GM12892 (cell line): ENCODE measurements at regions not wholly inside any gene's neighbourhood (a gene's known extent, or its start where the extent isn't known, plus 50 kb on each side); places are given as distances from the start of the nearest gene placed in this dataset.

ENCODE experiments used
- DNase-seq: peaks from one replicate; pipeline ENCODE4 v3.0.0; 2011; ENCODE audit not compliant: insufficient read length
- FAIRE-seq: peaks from 2 replicates; lab custom pipeline; 2011; peaks lifted over from hg19 to GRCh38; lab: Jason Lieb, UNC
- POLR2A ChIP-seq: IDR thresholded peaks from 2 replicates; pipeline ENCODE4 v1.6.1; 2011; ENCODE audit warnings: low read depth, low read length, control low read depth
- POLR2AphosphoS5 ChIP-seq: IDR thresholded peaks from 2 replicates; pipeline ENCODE4 v1.6.1; 2011; ENCODE audit warnings: low read depth, low read length, control low read depth
- TAF1 ChIP-seq: IDR thresholded peaks from 2 replicates; pipeline ENCODE4 v1.6.1; 2011; ENCODE audit warnings: low read depth, mild to moderate bottlenecking, control low read depth, low read length, borderline replicate concordance

DNA sequence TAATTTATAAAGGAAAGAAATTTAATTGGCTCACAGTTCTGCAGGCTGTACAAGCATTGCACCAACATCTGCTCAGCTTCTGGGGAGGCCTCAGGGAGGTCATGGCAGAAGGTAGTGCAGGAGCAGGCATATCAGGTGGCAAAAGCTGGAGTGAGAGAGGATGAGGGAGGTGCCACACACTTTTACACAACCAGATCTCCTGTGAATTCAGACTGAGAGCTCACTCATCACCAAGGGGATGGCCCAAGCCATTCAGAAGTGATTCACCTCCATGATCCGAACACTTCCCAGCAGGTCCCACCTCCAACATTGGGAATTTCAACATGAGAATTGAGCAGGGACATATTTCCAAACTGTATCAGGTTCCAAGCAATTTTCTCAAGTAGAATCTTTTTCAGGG, 84.7 kb upstream of the BRINP1 start:
- TF ChIP-seq POLR2A (no peak), TAF1 (no peak), POLR2AphosphoS5 (no peak)
- FAIRE-seq: no peak
- no peak for DNase-seq

DNA sequence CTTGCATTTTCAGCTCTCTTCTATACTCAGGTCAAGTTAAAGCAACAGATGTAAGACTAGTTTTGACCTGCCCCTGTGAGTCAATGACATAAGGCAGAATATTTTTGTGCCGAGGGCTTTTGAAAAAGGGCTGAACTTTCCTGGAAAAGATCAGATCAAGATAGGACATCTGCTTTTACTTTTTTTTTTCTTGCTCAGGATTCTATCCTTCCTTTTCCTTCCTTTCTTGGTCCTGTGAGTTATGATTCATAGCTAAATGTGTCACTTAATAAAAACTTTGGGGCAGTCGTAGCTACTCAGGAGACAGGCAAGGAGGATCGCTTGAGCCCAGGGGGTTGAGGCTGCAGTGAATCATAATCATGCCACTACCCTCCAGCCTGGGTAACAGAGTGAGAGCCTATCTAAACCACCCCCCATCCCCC, 84.3 kb upstream of the BRINP1 start:
- FAIRE-seq: no peak
- no peak for TF ChIP-seq TAF1
- no peak for DNase-seq

DNA sequence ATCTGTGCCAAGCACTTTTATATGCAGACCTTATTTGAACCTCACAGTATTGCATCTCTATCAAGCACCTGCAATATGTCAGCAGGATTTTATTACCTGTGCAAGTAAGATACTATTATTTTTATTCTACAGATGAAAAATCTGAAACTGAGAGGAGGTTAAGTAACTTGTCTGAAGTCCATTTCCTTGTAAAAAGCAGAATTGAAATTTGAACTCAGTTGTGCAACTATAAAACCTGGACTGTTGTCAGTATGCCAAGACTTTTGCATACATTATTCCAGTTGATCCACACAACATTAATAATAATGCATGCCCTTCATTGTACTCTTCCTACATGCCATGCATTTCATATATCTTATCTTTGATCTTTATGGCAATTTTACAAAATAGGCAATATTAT, 82.2 kb upstream of the BRINP1 start:
- FAIRE-seq (no peak), DNase-seq (no peak)
- TF ChIP-seq POLR2AphosphoS5 (no peak), POLR2A (no peak)

DNA sequence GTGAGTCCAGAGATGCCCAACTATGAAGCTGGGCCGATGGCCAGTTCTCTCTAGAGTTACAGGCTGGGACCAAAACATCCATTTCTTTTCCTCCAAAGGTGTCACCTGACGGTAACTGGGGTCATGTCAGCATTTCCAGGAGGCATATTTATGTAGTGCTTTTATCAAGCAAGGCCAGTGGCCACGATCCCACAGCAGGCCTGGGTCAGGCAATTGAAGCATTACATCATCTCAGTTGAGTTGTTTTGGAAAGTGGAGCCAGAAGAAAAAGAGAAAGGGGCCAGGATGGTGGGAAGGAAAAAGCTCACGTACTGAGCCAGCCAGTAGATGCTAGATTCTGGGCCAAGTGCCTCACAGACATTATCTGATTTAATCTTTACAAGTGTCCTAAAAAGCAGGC, 73.9 kb upstream of the BRINP1 start:
- no peak for DNase-seq

DNA sequence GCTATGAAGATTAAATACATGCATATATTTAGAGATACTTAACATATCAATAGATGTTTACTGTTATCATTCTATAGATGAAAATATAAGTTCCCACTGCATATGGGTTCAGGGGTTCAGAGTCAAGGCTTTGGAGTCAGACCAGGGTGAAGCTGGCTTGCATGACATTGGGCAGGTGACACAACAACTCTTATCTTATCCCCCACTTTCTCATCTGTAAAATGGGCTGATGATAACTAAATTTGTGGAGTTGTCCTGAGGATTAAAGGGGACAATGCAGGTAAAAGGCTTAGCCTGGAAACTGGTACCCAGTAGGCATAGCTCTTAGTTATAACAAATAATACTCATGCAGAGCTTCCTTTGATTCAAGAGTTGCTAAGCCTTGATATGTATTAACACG, 72.6 kb upstream of the BRINP1 start:
- no peak for DNase-seq
- no peak for TF ChIP-seq POLR2AphosphoS5
- TF ChIP-seq TAF1: no peak
- no peak for TF ChIP-seq POLR2A
- FAIRE-seq: no peak

More for the DNA sequence above, 73.9 kb upstream of the BRINP1 start:
- no peak for FAIRE-seq
- TF ChIP-seq TAF1 (no peak), POLR2AphosphoS5 (no peak), POLR2A (no peak)

DNA sequence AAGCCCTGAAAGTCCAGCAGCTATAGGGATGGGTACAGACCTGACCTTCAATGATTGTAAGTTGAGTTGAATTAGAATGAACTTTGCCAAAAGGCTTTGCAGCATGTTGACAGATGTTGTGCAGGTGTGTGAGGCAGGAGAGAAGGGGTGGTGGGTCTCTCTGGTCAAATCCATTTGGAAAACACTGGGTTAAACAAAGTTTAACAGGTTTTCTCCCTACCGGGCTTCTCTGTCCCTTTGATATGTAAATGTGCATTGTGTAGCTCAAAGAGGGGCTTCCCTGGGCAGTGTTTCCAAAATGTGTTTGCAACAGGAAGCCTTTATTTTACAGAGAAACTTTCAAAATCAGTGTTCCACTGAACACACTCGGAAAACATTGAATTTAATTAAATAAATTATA, 72.1 kb upstream of the BRINP1 start:
- DNase-seq (no peak), FAIRE-seq (no peak)
- no peak for TF ChIP-seq POLR2A
- no peak for TF ChIP-seq POLR2AphosphoS5
- TF ChIP-seq TAF1: no peak

DNA sequence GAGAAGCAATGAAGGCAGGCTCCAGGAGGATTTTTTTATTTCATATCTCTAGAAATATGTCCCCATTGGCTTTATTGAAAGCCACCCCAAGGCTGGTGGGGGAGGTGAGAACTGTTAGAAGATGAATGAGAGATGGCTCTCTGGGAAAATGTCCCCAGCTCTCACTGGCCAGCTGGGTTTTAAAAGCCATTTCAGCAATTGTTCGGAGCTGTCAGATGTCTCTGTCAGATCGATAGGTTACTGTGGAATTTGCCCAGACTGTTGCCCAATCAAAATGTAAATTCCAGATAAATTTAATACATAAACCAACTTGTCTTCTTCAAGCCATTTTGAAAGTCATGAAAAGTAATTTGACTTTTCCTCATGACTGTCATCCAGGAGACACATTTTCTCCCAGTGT, 67.0 kb upstream of the BRINP1 start:
- FAIRE-seq (no peak), DNase-seq (no peak)
- TF ChIP-seq POLR2A (no peak), POLR2AphosphoS5 (no peak), TAF1 (no peak)

DNA sequence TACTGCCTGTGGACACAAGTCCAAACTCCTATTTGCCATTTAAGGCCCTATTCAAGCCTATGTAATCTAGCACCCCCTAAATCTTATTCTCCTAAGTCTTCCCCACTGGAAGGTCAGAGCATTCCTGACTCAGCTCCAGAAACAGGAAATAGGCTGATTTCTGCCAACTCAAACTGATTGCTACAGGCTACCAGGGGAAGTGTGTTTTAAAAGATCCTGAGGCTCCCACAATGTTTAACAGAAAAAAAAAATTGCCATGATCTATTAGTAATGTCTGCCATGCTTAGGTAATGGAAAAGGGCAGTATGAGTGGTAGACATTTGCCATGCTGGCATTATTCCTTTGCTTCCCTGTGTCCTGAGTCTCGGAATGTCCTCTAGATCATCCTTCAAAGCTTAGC, 65.8 kb upstream of the BRINP1 start:
- FAIRE-seq (no peak), DNase-seq (no peak)
- TF ChIP-seq POLR2AphosphoS5: no peak
- TF ChIP-seq POLR2A: no peak
- no peak for TF ChIP-seq TAF1

DNA sequence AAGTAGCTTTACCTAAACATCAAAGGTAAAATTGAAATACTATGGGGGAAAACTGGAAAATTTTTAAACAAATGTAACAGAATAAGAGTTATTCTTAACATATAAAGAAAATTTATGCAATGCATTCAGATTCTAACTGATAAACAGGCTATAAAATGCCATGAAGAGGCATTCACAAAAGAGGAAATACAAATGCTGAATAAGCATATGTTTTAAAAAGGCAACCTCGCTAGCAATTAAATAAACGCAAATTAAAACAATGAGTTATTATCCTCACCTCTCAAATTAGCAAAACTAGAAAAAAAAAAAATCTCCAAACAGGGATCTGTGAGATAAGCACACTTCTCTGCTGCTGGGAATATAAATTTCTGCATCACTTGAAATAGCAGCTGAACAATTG, 63.2 kb upstream of the BRINP1 start:
- DNase-seq (no peak), FAIRE-seq (no peak)
- TF ChIP-seq TAF1 (no peak), POLR2A (no peak), POLR2AphosphoS5 (no peak)

DNA sequence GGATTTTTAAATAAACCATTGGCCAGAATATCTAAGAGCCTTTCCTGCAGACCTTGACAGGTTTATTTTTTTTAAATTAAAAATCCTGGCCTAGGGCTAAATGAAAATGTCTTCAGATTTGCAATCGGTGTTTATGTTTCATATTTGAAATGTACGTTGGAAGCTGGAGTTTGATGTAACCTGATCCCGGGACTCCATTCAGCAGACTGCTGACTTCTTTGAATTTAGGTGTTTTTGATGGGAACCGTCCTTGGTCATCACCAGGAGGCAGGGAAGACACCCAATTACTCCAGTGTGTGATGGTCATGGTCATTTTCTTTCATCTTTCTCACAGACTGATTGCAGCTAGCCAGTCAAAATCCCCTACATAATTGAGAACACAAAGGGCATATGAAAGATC, 60.1 kb upstream of the BRINP1 start:
- TF ChIP-seq POLR2A: no peak
- TF ChIP-seq POLR2AphosphoS5: no peak
- TF ChIP-seq TAF1: no peak
- no peak for FAIRE-seq
- no peak for DNase-seq

DNA sequence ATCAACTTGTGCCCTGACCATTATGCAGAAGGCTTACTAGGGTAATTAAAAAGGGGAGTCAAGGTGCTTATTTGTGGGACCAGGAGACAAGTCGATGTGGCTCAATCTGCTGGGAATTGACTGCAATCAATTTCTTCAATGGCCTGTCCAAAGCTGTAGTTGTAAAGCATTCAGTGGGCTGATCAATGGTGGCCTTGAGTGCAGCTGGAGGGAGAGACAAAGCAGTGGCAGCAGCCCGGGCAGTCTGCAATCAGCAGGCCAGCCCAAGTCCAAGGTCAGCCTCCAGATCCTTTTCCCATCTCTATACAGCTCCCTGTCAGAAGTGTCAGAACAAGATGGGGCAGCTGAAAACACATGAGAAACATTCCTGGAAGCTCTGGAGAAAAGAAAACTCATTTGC, 51.0 kb upstream of the BRINP1 start:
- DNase-seq (no peak), FAIRE-seq (no peak)
- TF ChIP-seq TAF1 (no peak), POLR2A (no peak), POLR2AphosphoS5 (no peak)
